ENCODE measurements at regions not wholly inside any gene's neighbourhood (a gene's known extent, or its start where the extent isn't known, plus 50 kb on each side); places are given as distances from the start of the nearest gene placed in this dataset.

DNA sequence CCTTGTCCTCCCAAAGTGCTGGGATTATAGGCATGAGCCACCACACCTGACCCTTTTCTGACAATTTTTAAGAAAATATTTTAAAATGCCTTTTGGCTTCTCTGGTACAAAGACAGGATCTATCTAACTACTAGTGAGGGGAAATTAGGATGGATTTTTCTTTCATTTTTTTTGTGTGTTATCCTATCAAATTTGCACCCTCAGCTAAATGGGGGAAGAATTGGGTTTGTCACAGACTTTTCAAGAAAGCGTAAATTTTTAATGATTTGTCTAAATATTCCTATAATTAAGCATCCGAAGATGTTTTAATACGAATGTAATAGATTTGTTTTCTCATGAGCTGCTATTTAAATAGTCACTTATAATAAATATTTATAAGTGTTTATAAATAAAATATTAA is 340.0 kb upstream of the ETAA1 start:
- no peak for TF ChIP-seq JUN (IDR thresholded peaks at IDR 0.05; ENCODE audit: borderline replicate concordance, insufficient read depth, insufficient read length, low read depth)
- TF ChIP-seq POLR2AphosphoS5 (IDR thresholded peaks at IDR 0.05; ENCODE audit: insufficient read depth, low read depth, low read length): no peak
- TF ChIP-seq MYC (IDR thresholded peaks at IDR 0.05; ENCODE audit: low read depth, low read length): no peak
- TF ChIP-seq, protein P1, sequence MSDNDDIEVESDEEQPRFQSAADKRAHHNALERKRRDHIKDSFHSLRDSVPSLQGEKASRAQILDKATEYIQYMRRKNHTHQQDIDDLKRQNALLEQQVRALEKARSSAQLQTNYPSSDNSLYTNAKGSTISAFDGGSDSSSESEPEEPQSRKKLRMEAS (IDR thresholded peaks at IDR 0.05; ENCODE audit: insufficient read depth, insufficient read length): no peak
- no peak for TF ChIP-seq FOS (IDR thresholded peaks at IDR 0.05; ENCODE audit: borderline replicate concordance, insufficient read depth, low read length)
- TF ChIP-seq GATA2 (IDR thresholded peaks at IDR 0.05; ENCODE audit: insufficient read depth, insufficient read length, low read depth, low read length): no peak
- TF ChIP-seq, protein P2, sequence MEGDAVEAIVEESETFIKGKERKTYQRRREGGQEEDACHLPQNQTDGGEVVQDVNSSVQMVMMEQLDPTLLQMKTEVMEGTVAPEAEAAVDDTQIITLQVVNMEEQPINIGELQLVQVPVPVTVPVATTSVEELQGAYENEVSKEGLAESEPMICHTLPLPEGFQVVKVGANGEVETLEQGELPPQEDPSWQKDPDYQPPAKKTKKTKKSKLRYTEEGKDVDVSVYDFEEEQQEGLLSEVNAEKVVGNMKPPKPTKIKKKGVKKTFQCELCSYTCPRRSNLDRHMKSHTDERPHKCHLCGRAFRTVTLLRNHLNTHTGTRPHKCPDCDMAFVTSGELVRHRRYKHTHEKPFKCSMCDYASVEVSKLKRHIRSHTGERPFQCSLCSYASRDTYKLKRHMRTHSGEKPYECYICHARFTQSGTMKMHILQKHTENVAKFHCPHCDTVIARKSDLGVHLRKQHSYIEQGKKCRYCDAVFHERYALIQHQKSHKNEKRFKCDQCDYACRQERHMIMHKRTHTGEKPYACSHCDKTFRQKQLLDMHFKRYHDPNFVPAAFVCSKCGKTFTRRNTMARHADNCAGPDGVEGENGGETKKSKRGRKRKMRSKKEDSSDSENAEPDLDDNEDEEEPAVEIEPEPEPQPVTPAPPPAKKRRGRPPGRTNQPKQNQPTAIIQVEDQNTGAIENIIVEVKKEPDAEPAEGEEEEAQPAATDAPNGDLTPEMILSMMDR (IDR thresholded peaks at IDR 0.05; ENCODE audit: extremely low read depth in 1 of 2, insufficient read depth in 1 of 2, low read depth in 1 of 2, low read length in 2 of 2): no peak
- TF ChIP-seq EZH2 (IDR thresholded peaks at IDR 0.05; ENCODE audit: borderline replicate concordance, low read depth, low read length, severe bottlenecking): no peak
- no peak for TF ChIP-seq POLR2A (IDR thresholded peaks at IDR 0.05; ENCODE audit: low read depth, low read length)

More for the DNA sequence above, 340.0 kb upstream of the ETAA1 start:
- H3K27me3 ChIP-seq (ENCODE audit: control insufficient read depth in 2 of 2, insufficient read depth in 2 of 2, low read length in 2 of 2): no peaks in the 10 kb centered on the region
- no TSS peak for BruUV-seq (replicated peaks)
- no peak overlapping the region for H3K9ac ChIP-seq (replicated peaks; ENCODE audit: extremely low read depth, insufficient read depth, low read length)
- intact Hi-C loops (cut with micrococcal nuclease) (no loop called here), dilution Hi-C loops (cut with MboI; ENCODE audit: extremely low pct_ligation_motif_present, low sequenced_read_pairs) (no loop called here)
- no peak overlapping the region for H3K27ac ChIP-seq (ENCODE audit: insufficient read depth, low read depth, low read length)
- H3K9me3 ChIP-seq (replicated peaks; ENCODE audit: control insufficient read depth, insufficient read depth, low read length): no peaks in the 10 kb centered on the region
- no peak overlapping the region for H2AFZ ChIP-seq (ENCODE audit: low read depth, low read length)
- H3K4me1 ChIP-seq (ENCODE audit: control insufficient read depth, extremely low read depth, insufficient read depth, low read length): no peaks in the 10 kb centered on the region
- H3K4me3 ChIP-seq (replicated peaks in 1 of 3; ENCODE audit: insufficient read depth in 1 of 3, low read depth in 1 of 3, low read length in 3 of 3): no peak overlapping the region
- CTCF ChIA-PET: interaction anchor here (0.7 kb wide), 1 partner anchor 10 kb away, joined by 3 read pairs; no protein-coding TSS in a partner anchor
- POLR2A ChIA-PET: no interaction called here
- no peaks in the 10 kb centered on the region for H3K9me1 ChIP-seq (replicated peaks; ENCODE audit: control insufficient read depth, extremely low read depth, insufficient read depth, low read length)
- H3K36me3 ChIP-seq (ENCODE audit: control insufficient read depth in 2 of 2, extremely low read depth in 1 of 2, insufficient read depth in 2 of 2, low read length in 2 of 2): no peaks in the 10 kb centered on the region
- no peak for FAIRE-seq
- H3K4me2 ChIP-seq (ENCODE audit: insufficient read depth, low read length): no peak overlapping the region
- no peaks in the 10 kb centered on the region for H3K79me2 ChIP-seq (ENCODE audit: control insufficient read depth, insufficient read depth, low read length)
- no peaks in the 10 kb centered on the region for H4K20me1 ChIP-seq (replicated peaks; ENCODE audit: control insufficient read depth, extremely low read depth, insufficient read depth, low read length)
- no peak for DNase-seq (ENCODE audit: low read depth, low spot score)

All from endothelial cell of umbilical vein (primary cell).